HL-60 (cell line): ENCODE measurements at regions not wholly inside any gene's neighbourhood (a gene's known extent, or its start where the extent isn't known, plus 50 kb on each side); places are given as distances from the start of the nearest gene placed in this dataset.

Source experiments
- DNase-seq, 2 experiments: peaks; one replicate each; pipeline ENCODE4 v3.0.0-alpha.2; 2010 to 2020; ENCODE audit warnings: low read depth in 1 of 2, low spot score in 1 of 2
- H3K27ac ChIP-seq: fragments of 250-450 bp; sonication (Bioruptor Pico); replicated peaks from 2 replicates; pipeline ENCODE4 v1.5.1; 2020; ENCODE audit warnings: mild to moderate bottlenecking, moderate library complexity
- H3K27me3 ChIP-seq: fragments of 250-450 bp; sonication (Bioruptor Pico); 2 replicates; pipeline ENCODE4 v1.5.1; 2021; ENCODE audit warnings: mild to moderate bottlenecking, moderate library complexity; ENCODE audit not compliant: insufficient read depth, poor library complexity, severe bottlenecking
- H3K4me3 ChIP-seq: replicated peaks from 2 replicates; pipeline ENCODE4 v1.5.1; 2011; ENCODE audit warnings: mild to moderate bottlenecking, control low read depth, low read length; ENCODE audit not compliant: insufficient read depth
- CTCF ChIP-seq: IDR thresholded peaks from one replicate; pipeline ENCODE4 v1.5.1; 2011; ENCODE audit warnings: low read length, control low read depth, inconsistent platforms; ENCODE audit not compliant: insufficient read depth
- GABPA ChIP-seq: IDR thresholded peaks from 2 replicates; pipeline ENCODE4 v1.6.1; 2012; ENCODE audit warnings: low read depth
- POLR2AphosphoS5 ChIP-seq: IDR thresholded peaks from 2 replicates; pipeline ENCODE4 v1.6.1; 2012; ENCODE audit warnings: low read depth
- REST ChIP-seq: IDR thresholded peaks from 2 replicates; pipeline ENCODE4 v1.6.1; 2012; ENCODE audit warnings: low read depth; ENCODE audit not compliant: insufficient replicate concordance
- SPI1 ChIP-seq: IDR thresholded peaks from 2 replicates; pipeline ENCODE4 v1.6.1; 2012; ENCODE audit warnings: low read depth, mild to moderate bottlenecking, borderline replicate concordance

- Histone ChIP-seq H3K27ac (no peak overlapping the region), H3K27me3 (no peaks in the 10 kb centered on the region), H3K4me3 (no peak overlapping the region)
- TF ChIP-seq CTCF, result no peak
- TF ChIP-seq POLR2AphosphoS5, result no peak
- no peak for TF ChIP-seq SPI1
- TF ChIP-seq GABPA, result no peak
- no peak for TF ChIP-seq REST
- no peak for DNase-seq
Observed at GRCh38 chr7:82675396-82675795, 231.8 kb upstream of the CACNA2D1 start.

- DNase-seq, result no peak
- Histone ChIP-seq H3K27ac (no peak overlapping the region), H3K27me3 (no peaks in the 10 kb centered on the region), H3K4me3 (no peak overlapping the region)
- TF ChIP-seq POLR2AphosphoS5 (no peak), GABPA (no peak), SPI1 (no peak), REST (no peak), CTCF (no peak)
Observed at GRCh38 chr7:82674268-82674667, 230.7 kb upstream of the CACNA2D1 start.

GRCh38 chr7:82672078-82672477 lies 228.5 kb upstream of the CACNA2D1 start:
- DNase-seq, result no peak
- Histone ChIP-seq H3K27me3 (no peaks in the 10 kb centered on the region), H3K27ac (no peak overlapping the region), H3K4me3 (no peak overlapping the region)
- TF ChIP-seq CTCF (no peak), REST (no peak), GABPA (no peak), POLR2AphosphoS5 (no peak), SPI1 (no peak)
